ENCODE measurements at regions not wholly inside any gene's neighbourhood (a gene's known extent, or its start where the extent isn't known, plus 50 kb on each side); places are given as distances from the start of the nearest gene placed in this dataset.

DNA sequence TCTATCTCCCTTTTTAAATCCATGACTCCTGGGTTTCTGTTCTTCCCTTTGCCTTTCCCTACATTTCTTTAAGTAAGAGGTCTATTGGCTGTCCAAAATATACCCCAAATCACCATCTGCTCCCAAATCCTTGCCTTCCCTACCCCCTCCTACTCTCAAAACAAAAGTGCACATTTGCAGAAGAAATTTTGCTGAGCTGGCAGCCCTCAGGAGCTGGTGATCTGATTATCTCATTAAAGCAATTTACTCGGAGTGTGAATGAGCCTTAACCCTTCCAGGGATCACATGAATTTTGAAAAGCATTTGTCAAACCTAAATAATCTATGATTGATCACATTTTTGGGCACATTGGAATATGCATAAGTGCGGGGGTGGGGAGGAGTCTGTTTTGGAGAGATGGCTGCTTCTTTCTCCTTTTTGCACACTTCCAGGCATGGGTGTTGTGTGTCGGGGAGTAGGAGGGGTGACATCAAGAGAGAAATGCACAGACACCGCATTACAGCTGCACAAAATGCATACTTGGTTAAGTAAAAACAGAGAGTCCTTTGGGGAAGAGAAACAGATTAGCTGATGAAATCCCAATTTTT, 892.6 kb downstream of the TUSC7 start:
- H3K4me3 ChIP-seq = no peak overlapping the region
- intact Hi-C loops (cut with DNase I) = no loop called here
- no peak overlapping the region for H3K27ac ChIP-seq
- TF ChIP-seq, protein P1, sequence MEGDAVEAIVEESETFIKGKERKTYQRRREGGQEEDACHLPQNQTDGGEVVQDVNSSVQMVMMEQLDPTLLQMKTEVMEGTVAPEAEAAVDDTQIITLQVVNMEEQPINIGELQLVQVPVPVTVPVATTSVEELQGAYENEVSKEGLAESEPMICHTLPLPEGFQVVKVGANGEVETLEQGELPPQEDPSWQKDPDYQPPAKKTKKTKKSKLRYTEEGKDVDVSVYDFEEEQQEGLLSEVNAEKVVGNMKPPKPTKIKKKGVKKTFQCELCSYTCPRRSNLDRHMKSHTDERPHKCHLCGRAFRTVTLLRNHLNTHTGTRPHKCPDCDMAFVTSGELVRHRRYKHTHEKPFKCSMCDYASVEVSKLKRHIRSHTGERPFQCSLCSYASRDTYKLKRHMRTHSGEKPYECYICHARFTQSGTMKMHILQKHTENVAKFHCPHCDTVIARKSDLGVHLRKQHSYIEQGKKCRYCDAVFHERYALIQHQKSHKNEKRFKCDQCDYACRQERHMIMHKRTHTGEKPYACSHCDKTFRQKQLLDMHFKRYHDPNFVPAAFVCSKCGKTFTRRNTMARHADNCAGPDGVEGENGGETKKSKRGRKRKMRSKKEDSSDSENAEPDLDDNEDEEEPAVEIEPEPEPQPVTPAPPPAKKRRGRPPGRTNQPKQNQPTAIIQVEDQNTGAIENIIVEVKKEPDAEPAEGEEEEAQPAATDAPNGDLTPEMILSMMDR (IDR thresholded peaks at IDR 0.05) = no peak
- no peak for TF ChIP-seq POLR2A (IDR thresholded peaks at IDR 0.05)
- no peak for DNase-seq
- WGBS, 4 donors = 78 to 81% (median 79%) methylated on average over 4 of the region's 4 CpGs
- peaks cover 0 to 6% of the 10 kb centered on the region in 2 donors for H3K4me1 ChIP-seq (replicated peaks in 1 of 2)
- no peaks in the 10 kb centered on the region for H3K9me3 ChIP-seq (replicated peaks in 1 of 3)
- H3K36me3 ChIP-seq (replicated peaks in 1 of 2) = no peaks in the 10 kb centered on the region
- no peaks in the 10 kb centered on the region for H3K27me3 ChIP-seq

DNA sequence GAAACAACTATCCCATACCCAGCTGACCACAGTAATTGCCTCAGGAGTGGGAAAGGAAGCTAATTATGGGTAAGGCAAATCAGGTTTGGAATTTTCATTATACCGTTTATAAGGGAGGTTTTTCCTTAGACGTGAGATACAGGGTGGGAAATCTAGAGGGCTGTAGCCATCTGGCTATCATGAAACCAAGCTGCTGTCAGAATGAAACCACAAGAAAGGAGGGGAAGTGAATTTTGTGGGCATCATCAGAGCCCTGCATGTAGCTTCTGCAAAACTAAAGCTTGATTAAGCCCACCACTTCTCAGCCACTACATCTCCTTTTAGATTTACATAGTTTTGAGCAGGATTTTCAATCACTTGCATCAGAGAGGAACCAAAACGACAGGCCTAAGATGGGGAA, 893.5 kb downstream of the TUSC7 start:
- Histone ChIP-seq H3K27ac (no peak overlapping the region), H3K36me3 (replicated peaks in 1 of 2) (no peaks in the 10 kb centered on the region), H3K27me3 (no peaks in the 10 kb centered on the region), H3K4me1 (replicated peaks in 1 of 2) (no peaks in the 10 kb centered on the region), H3K4me3 (no peak overlapping the region), H3K9me3 (replicated peaks in 1 of 3) (no peaks in the 10 kb centered on the region)
- TF ChIP-seq, protein P1 (IDR thresholded peaks at IDR 0.05) = no peak
- WGBS, 4 donors = 45 to 81% (median 55%) methylated on average over 3 of the region's 3 CpGs
- intact Hi-C loops (cut with DNase I) = no loop called here
- no peak for DNase-seq

DNA sequence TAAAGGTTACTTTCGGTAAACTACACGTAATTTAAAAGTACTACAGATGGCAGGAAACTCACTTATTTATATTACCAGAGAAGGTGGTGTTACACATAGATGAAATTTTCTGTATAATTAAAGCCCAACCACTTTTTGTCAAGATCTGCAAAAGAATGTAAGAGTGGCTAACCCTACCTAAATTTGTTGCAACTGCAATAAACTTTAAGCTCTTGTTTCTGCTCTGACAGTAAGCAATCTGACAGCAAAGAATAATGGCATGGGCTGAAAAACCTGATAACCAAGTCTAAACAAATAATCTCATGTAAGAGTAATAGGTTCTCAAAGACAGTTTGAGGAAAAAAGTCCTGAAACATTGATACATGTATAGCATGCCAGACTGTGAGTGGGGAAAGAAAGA, 897.3 kb downstream of the TUSC7 start:
- H3K4me3 ChIP-seq = no peak overlapping the region
- intact Hi-C loops (cut with DNase I) = no loop called here
- WGBS, 4 donors = 63 to 92% (median 83%) methylated on average over 2 of the region's 2 CpGs
- H3K9me3 ChIP-seq (replicated peaks in 1 of 3) = no peaks in the 10 kb centered on the region
- TF ChIP-seq POLR2A (IDR thresholded peaks at IDR 0.05) = no peak
- TF ChIP-seq, protein P1 (IDR thresholded peaks at IDR 0.05) = no peak
- peaks cover 0 to 8% of the 10 kb centered on the region in 2 donors for H3K4me1 ChIP-seq (replicated peaks in 1 of 2)
- DNase-seq = no peak
- no peaks in the 10 kb centered on the region for H3K36me3 ChIP-seq (replicated peaks in 1 of 2)
- no peak overlapping the region for H3K27ac ChIP-seq
- no peaks in the 10 kb centered on the region for H3K27me3 ChIP-seq

DNA sequence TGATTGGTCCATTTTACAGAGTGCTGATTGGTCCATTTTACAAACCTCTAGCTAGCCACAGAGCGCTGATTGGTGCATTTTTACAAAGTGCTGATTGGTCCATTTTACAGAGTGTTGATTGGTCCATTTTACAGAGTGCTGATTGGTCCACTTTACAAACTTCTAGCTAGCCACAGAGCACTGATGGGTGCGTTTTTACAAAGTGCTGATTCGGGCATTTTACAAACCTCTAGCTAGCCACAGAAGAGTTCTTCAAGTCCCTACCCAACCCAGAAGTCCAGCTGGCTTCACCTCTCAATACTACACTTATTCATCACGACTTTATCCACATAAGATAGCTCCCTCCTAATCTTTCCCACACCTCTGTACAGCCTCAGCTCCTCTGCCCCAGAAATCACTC, 899.8 kb downstream of the TUSC7 start:
- 67 to 88% (median 73%) methylated on average over 4 of the region's 4 CpGs for WGBS, 4 donors
- Histone ChIP-seq H3K27me3 (no peaks in the 10 kb centered on the region), H3K4me3 (no peak overlapping the region), H3K4me1 (replicated peaks in 1 of 2) (peaks cover 0 to 8% of the 10 kb centered on the region in 2 donors), H3K36me3 (replicated peaks in 1 of 2) (no peaks in the 10 kb centered on the region), H3K9me3 (replicated peaks in 1 of 3) (no peaks in the 10 kb centered on the region), H3K27ac (peak overlapping the region in 2 of 5 donors; percentile 36 to 60)
- no peak for DNase-seq
- TF ChIP-seq, protein P1 (IDR thresholded peaks at IDR 0.05) = no peak
- TF ChIP-seq POLR2A (IDR thresholded peaks at IDR 0.05) = no peak
- intact Hi-C loops (cut with DNase I) = no loop called here

Measured in adrenal gland (tissue), 9 donors.